HepG2 (cell line): ENCODE measurements at regions not wholly inside any gene's neighbourhood (a gene's known extent, or its start where the extent isn't known, plus 50 kb on each side); places are given as distances from the start of the nearest gene placed in this dataset.

Experiments used
- AGO1 ChIP-seq: fragments of 200-400 bp; formaldehyde crosslinking; IDR thresholded peaks from 2 replicates; pipeline ENCODE4 v1.6.1; 2017; ENCODE audit warnings: mild to moderate bottlenecking, low read depth, low read length, moderate library complexity; ENCODE audit not compliant: poor library complexity, severe bottlenecking
- CCAR2 ChIP-seq: fragments of 200-400 bp; formaldehyde crosslinking; optimal IDR thresholded peaks from 2 replicates; pipeline ENCODE3; 2018; ENCODE audit warnings: low read depth, mild to moderate bottlenecking, low read length, moderate library complexity
- GTF2F1 ChIP-seq: fragments of 150-350 bp; IDR thresholded peaks from 2 replicates; pipeline ENCODE4 v1.6.1; 2014; ENCODE audit warnings: low read length
- HOXA9 ChIP-seq: sonication (generic); formaldehyde crosslinking; IDR thresholded peaks from 2 replicates; pipeline ENCODE4 v1.8.1; 2022; ENCODE audit warnings: missing genetic modification reagents, mild to moderate bottlenecking, moderate library complexity, borderline replicate concordance
- MEIS1 ChIP-seq: sonication (generic); formaldehyde crosslinking; IDR thresholded peaks from 2 replicates; pipeline ENCODE4 v1.9.0; 2021; ENCODE audit warnings: mild to moderate bottlenecking, missing genetic modification reagents, moderate library complexity, borderline replicate concordance
- NFIB ChIP-seq: sonication (generic); formaldehyde crosslinking; IDR thresholded peaks from 2 replicates; pipeline ENCODE4 v1.9.0; 2021; ENCODE audit warnings: missing genetic modification reagents, mild to moderate bottlenecking, borderline replicate concordance
- SAFB2 ChIP-seq: sonication (generic); formaldehyde crosslinking; IDR thresholded peaks from 2 replicates; pipeline ENCODE4 v1.5.1; 2020; ENCODE audit warnings: missing genetic modification reagents, low read depth, mild to moderate bottlenecking, borderline replicate concordance
- TRIM24 ChIP-seq: sonication (generic); formaldehyde crosslinking; IDR thresholded peaks from 2 replicates; pipeline ENCODE4 v1.8.0; 2022; ENCODE audit warnings: mild to moderate bottlenecking, missing genetic modification reagents
- ZNF10 ChIP-seq: sonication (generic); formaldehyde crosslinking; IDR thresholded peaks from 2 replicates; pipeline ENCODE4 v1.4.0; 2020; ENCODE audit warnings: mild to moderate bottlenecking, low read depth, missing genetic modification reagents, borderline replicate concordance
- ZNF24 ChIP-seq: fragments of 450-650 bp; IDR thresholded peaks from 2 replicates; pipeline ENCODE4 v1.6.1; 2017; ENCODE audit warnings: antibody characterized with exemption, mild to moderate bottlenecking
- ZNF7 ChIP-seq: IDR thresholded peaks from 2 replicates; pipeline ENCODE4 v1.6.1; 2016; ENCODE audit warnings: missing biosample characterization, missing genetic modification reagents
- ZNF709 ChIP-seq: sonication (generic); formaldehyde crosslinking; IDR thresholded peaks from 2 replicates; pipeline ENCODE4 v1.5.0; 2020; ENCODE audit warnings: mild to moderate bottlenecking, missing genetic modification reagents
- ZZZ3 ChIP-seq: sonication (generic); formaldehyde crosslinking; IDR thresholded peaks from 2 replicates; pipeline ENCODE4 v1.4.0; 2020; ENCODE audit warnings: missing genetic modification reagents, mild to moderate bottlenecking, borderline replicate concordance
- TF ChIP-seq, protein P1 (sequence below): sonication (generic); formaldehyde crosslinking; IDR thresholded peaks from 2 replicates; pipeline ENCODE4 v1.5.0; 2020; ENCODE audit warnings: missing genetic modification reagents
- TF ChIP-seq, protein P2 (sequence below): IDR thresholded peaks from 2 replicates; pipeline ENCODE4 v1.6.1; 2016; ENCODE audit warnings: missing compliant biosample characterization, missing genetic modification reagents, borderline replicate concordance
- TF ChIP-seq, protein P3 (sequence below): sonication (generic); formaldehyde crosslinking; IDR thresholded peaks from 2 replicates; pipeline ENCODE4 v1.4.0; 2020; ENCODE audit warnings: mild to moderate bottlenecking, missing genetic modification reagents
- TF ChIP-seq, protein P4 (sequence below): sonication (generic); formaldehyde crosslinking; IDR thresholded peaks from 2 replicates; pipeline ENCODE4 v1.8.0; 2022; ENCODE audit warnings: missing genetic modification reagents, mild to moderate bottlenecking, inconsistent platforms, borderline replicate concordance
- TF ChIP-seq, protein P5 (sequence below): IDR thresholded peaks from 2 replicates; pipeline ENCODE4 v1.6.1; 2012; ENCODE audit warnings: inconsistent platforms

DNA sequence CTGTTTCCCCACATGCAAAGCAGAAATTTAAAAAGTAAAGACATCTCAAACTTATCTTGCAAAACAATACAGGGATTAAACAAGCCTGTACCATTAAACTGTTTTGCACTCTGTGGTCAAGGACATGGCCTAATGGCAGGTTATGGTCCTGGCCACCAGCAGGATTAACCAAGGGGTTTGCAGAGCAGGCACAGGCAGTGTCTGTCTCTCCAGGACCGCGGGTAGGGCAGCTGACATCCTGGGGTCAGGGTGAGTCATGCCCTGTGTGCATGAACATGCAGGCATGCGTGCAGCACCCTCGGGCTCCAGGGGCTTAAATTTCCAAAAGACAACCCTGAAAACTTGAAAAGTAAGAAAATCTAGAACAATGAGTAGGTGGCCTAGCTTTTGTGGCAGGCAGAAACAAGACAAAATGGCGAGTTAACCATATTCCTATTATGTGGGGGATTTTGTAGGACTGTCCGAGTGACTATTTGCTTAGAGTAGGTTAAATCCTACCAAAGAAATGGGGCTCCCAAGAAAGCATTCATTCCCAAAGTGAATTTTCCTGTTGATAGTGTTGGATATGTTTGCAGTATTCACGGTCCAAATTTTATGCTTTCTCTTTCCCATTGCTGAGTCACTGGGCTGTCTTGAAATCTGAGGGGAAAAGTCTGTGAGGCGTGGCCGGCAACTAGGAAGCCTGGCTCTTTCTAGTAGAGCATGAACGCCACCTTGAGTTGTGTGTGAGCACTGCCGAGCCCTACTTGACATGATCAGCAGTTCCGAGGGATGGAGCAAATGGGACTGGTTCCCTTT lies 158.4 kb upstream of the FAM20A start (continued):
- TF ChIP-seq, protein P1, sequence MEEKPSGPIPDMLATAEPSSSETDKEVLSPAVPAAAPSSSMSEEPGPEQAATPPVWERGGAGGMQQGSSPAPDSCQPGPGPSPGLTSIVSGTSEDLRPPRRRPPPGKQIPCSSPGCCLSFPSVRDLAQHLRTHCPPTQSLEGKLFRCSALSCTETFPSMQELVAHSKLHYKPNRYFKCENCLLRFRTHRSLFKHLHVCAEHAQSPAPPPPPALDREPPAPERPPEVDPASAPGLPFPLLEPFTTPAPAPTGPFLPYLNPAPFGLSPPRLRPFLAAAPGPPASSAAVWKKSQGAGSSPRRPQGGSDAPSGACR (CRISPR knock-in tag) = no peak
- peak; percentile 90; the same call in 1 of the 2 replicates for TF ChIP-seq MEIS1
- no peak for TF ChIP-seq SAFB2 (CRISPR knock-in tag)
- TF ChIP-seq ZNF24 = no peak
- TF ChIP-seq AGO1 = no peak
- TF ChIP-seq TRIM24 (CRISPR knock-in tag) = no peak
- TF ChIP-seq ZNF709 = peak; percentile 84; the same call in 1 of the 2 replicates
- no peak for TF ChIP-seq NFIB (CRISPR knock-in tag)
- TF ChIP-seq, protein P2, sequence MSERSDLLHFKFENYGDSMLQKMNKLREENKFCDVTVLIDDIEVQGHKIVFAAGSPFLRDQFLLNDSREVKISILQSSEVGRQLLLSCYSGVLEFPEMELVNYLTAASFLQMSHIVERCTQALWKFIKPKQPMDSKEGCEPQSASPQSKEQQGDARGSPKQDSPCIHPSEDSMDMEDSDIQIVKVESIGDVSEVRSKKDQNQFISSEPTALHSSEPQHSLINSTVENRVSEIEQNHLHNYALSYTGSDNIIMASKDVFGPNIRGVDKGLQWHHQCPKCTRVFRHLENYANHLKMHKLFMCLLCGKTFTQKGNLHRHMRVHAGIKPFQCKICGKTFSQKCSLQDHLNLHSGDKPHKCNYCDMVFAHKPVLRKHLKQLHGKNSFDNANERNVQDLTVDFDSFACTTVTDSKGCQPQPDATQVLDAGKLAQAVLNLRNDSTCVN (CRISPR knock-in tag) = peak; percentile 63; the same call in 1 of the 2 replicates
- no peak for TF ChIP-seq ZNF7 (CRISPR knock-in tag)
- no peak for TF ChIP-seq HOXA9 (CRISPR knock-in tag)
- TF ChIP-seq, protein P3, sequence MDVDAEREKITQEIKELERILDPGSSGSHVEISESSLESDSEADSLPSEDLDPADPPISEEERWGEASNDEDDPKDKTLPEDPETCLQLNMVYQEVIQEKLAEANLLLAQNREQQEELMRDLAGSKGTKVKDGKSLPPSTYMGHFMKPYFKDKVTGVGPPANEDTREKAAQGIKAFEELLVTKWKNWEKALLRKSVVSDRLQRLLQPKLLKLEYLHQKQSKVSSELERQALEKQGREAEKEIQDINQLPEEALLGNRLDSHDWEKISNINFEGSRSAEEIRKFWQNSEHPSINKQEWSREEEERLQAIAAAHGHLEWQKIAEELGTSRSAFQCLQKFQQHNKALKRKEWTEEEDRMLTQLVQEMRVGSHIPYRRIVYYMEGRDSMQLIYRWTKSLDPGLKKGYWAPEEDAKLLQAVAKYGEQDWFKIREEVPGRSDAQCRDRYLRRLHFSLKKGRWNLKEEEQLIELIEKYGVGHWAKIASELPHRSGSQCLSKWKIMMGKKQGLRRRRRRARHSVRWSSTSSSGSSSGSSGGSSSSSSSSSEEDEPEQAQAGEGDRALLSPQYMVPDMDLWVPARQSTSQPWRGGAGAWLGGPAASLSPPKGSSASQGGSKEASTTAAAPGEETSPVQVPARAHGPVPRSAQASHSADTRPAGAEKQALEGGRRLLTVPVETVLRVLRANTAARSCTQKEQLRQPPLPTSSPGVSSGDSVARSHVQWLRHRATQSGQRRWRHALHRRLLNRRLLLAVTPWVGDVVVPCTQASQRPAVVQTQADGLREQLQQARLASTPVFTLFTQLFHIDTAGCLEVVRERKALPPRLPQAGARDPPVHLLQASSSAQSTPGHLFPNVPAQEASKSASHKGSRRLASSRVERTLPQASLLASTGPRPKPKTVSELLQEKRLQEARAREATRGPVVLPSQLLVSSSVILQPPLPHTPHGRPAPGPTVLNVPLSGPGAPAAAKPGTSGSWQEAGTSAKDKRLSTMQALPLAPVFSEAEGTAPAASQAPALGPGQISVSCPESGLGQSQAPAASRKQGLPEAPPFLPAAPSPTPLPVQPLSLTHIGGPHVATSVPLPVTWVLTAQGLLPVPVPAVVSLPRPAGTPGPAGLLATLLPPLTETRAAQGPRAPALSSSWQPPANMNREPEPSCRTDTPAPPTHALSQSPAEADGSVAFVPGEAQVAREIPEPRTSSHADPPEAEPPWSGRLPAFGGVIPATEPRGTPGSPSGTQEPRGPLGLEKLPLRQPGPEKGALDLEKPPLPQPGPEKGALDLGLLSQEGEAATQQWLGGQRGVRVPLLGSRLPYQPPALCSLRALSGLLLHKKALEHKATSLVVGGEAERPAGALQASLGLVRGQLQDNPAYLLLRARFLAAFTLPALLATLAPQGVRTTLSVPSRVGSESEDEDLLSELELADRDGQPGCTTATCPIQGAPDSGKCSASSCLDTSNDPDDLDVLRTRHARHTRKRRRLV (CRISPR knock-in tag) = 0 out of 2 replicates have a peak, but pooled peaks have one; percentile 9
- TF ChIP-seq ZNF10 = no peak
- TF ChIP-seq, protein P4, sequence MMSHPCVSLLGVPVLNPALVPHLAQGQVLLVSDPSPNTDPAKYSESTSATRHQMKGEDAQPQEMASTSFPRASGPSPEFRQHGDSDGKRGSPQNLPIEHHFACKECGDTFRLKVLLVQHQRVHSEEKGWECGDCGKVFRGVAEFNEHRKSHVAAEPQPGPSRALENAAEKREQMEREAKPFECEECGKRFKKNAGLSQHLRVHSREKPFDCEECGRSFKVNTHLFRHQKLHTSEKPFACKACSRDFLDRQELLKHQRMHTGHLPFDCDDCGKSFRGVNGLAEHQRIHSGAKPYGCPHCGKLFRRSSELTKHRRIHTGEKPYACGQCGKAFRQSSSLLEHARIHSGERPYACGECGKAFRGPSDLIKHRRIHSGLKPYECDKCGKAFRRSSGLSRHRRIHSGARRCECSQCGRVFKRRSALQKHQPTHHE (CRISPR knock-in tag) = no peak
- 0 out of 2 replicates have a peak, but pooled peaks have one; percentile 29 for TF ChIP-seq ZZZ3 (CRISPR knock-in tag)
- TF ChIP-seq GTF2F1 = no peak
- no peak for TF ChIP-seq CCAR2
- TF ChIP-seq, protein P5, sequence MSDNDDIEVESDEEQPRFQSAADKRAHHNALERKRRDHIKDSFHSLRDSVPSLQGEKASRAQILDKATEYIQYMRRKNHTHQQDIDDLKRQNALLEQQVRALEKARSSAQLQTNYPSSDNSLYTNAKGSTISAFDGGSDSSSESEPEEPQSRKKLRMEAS = peak; percentile 90
